ENCODE measurements at regions not wholly inside any gene's neighbourhood (a gene's known extent, or its start where the extent isn't known, plus 50 kb on each side); places are given as distances from the start of the nearest gene placed in this dataset.
"Not testable (repeated sequence)": the region's sequence is repeated elsewhere in the genome, so short reads cannot be mapped to it uniquely, and the experiment has no call there.

DNA sequence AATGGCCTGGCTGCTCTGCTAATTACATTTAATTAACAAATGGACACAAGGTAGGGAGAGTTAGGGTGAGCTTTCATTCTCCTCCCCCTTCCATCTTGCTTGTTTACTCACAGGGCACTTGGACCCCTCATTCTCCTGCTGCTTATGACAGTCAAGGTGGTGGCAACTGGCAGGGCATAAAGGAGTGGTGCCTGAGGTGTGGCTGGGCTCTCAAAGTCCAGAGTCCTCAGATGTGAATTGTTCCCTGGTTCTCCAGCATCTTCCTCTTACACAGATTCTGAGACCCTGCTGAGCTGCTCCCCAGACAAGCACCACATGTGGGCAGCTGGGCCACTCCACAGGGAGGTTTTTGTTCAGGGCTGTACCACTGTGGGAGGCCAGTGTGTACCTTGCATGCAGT lies 552.9 kb downstream of the RPIA start:
- TF ChIP-seq, protein P1, sequence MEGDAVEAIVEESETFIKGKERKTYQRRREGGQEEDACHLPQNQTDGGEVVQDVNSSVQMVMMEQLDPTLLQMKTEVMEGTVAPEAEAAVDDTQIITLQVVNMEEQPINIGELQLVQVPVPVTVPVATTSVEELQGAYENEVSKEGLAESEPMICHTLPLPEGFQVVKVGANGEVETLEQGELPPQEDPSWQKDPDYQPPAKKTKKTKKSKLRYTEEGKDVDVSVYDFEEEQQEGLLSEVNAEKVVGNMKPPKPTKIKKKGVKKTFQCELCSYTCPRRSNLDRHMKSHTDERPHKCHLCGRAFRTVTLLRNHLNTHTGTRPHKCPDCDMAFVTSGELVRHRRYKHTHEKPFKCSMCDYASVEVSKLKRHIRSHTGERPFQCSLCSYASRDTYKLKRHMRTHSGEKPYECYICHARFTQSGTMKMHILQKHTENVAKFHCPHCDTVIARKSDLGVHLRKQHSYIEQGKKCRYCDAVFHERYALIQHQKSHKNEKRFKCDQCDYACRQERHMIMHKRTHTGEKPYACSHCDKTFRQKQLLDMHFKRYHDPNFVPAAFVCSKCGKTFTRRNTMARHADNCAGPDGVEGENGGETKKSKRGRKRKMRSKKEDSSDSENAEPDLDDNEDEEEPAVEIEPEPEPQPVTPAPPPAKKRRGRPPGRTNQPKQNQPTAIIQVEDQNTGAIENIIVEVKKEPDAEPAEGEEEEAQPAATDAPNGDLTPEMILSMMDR (IDR thresholded peaks at IDR 0.05; ENCODE audit: low read depth, low read length, poor library complexity, severe bottlenecking) = not testable (repeated sequence)
- not testable (repeated sequence) for TF ChIP-seq EZH2phosphoT487 (IDR thresholded peaks at IDR 0.05; ENCODE audit: borderline replicate concordance, low read length)

Measured in DOHH2 (cell line).